GM21786 (cell line): ENCODE measurements at regions not wholly inside any gene's neighbourhood (a gene's known extent, or its start where the extent isn't known, plus 50 kb on each side); places are given as distances from the start of the nearest gene placed in this dataset.

Experiments used
- ATAC-seq: cut with Tn5 transposase; IDR thresholded peaks from one replicate; pipeline ENCODE4 v1.9.1; 2021; ENCODE audit not compliant: unreplicated experiment

GRCh38 chr2:143830476-143830875 is 689.4 kb downstream of the ZEB2 start:
- no peak for ATAC-seq

GRCh38 chr2:143828763-143829537 is 691.0 kb downstream of the ZEB2 start:
- no peak for ATAC-seq

GRCh38 chr2:143824791-143825190 is 695.1 kb downstream of the ZEB2 start:
- no peak for ATAC-seq

- no peak for ATAC-seq
These were observed 694.7 kb downstream of the ARHGAP15 start for GRCh38 chr2:143823876-143824275.

- no peak for ATAC-seq
These were observed 694.1 kb downstream of the ARHGAP15 start for GRCh38 chr2:143823296-143823695.

GRCh38 chr2:143822736-143823135 is 693.5 kb downstream of the ARHGAP15 start:
- ATAC-seq: no peak

- no peak for ATAC-seq
These were observed 690.5 kb downstream of the ARHGAP15 start for GRCh38 chr2:143819764-143820163.

GRCh38 chr2:143819190-143819735 is 690.0 kb downstream of the ARHGAP15 start:
- ATAC-seq: no peak
